Keratinocyte (primary cell): ENCODE measurements at regions not wholly inside any gene's neighbourhood (a gene's known extent, or its start where the extent isn't known, plus 50 kb on each side); places are given as distances from the start of the nearest gene placed in this dataset.

Experiments
- DNase-seq: peaks from one replicate; pipeline ENCODE4 v3.0.0-alpha.2; 2011; ENCODE audit warnings: low read depth, missing footprints, low spot score
- FAIRE-seq: peaks from 2 replicates; lab custom pipeline; 2011; peaks lifted over from hg19 to GRCh38; lab: Jason Lieb, UNC
- H2AFZ ChIP-seq: 2 replicates; pipeline ENCODE4 v1.6.0; 2012; ENCODE audit warnings: low read length, control low read depth, inconsistent platforms; ENCODE audit not compliant: control insufficient read depth
- H3K27ac ChIP-seq: 2 replicates; pipeline ENCODE4 v1.5.1; 2011; ENCODE audit warnings: low read length; ENCODE audit not compliant: control insufficient read depth, insufficient read depth
- H3K27me3 ChIP-seq: 3 replicates; pipeline ENCODE4 v1.6.0; 2011; ENCODE audit warnings: low read length; ENCODE audit not compliant: control insufficient read depth, insufficient read depth; ENCODE audit errors: extremely low read depth
- H3K36me3 ChIP-seq, 2 experiments: 2 replicates in 1 of 2; 3 replicates in 1 of 2; pipeline ENCODE4 v1.5.1; 2011; ENCODE audit warnings: low read length in 2 of 2, mild to moderate bottlenecking in 1 of 2; ENCODE audit not compliant: control insufficient read depth in 2 of 2, insufficient read depth in 2 of 2; ENCODE audit errors: extremely low read depth in 1 of 2
- H3K4me1 ChIP-seq: 3 replicates; pipeline ENCODE4 v1.5.1; 2011; ENCODE audit warnings: low read length; ENCODE audit not compliant: control insufficient read depth, insufficient read depth; ENCODE audit errors: extremely low read depth
- H3K4me2 ChIP-seq: 3 replicates; pipeline ENCODE4 v1.6.0; 2011; ENCODE audit warnings: low read depth, low read length; ENCODE audit not compliant: control insufficient read depth, insufficient read depth; ENCODE audit errors: extremely low read depth
- H3K4me3 ChIP-seq, 3 experiments: fragments of 200-600 bp in 1 of 3; sonication (generic) in 1 of 3; 2 replicates in 2 of 3; 3 replicates in 1 of 3; pipeline ENCODE4 v1.5.1; 2011 to 2016; ENCODE audit warnings: low read length in 3 of 3, mild to moderate bottlenecking in 3 of 3, control low read depth in 2 of 3, inconsistent platforms in 1 of 3, low read depth in 1 of 3, mixed read lengths in 1 of 3, mixed run types in 1 of 3, moderate library complexity in 1 of 3; ENCODE audit not compliant: control insufficient read depth in 2 of 3, insufficient read depth in 2 of 3; ENCODE audit errors: extremely low read depth in 1 of 3
- H3K79me2 ChIP-seq: 2 replicates; pipeline ENCODE4 v1.6.0; 2012; ENCODE audit warnings: low read length; ENCODE audit not compliant: control insufficient read depth, insufficient read depth
- H3K9ac ChIP-seq: 3 replicates; pipeline ENCODE4 v1.6.0; 2011; ENCODE audit warnings: low read length; ENCODE audit not compliant: control insufficient read depth, insufficient read depth; ENCODE audit errors: extremely low read depth
- H3K9me1 ChIP-seq: 3 replicates; pipeline ENCODE4 v1.6.0; 2011; ENCODE audit warnings: low read length; ENCODE audit not compliant: control insufficient read depth, insufficient read depth; ENCODE audit errors: extremely low read depth
- H3K9me3 ChIP-seq: 2 replicates; pipeline ENCODE4 v1.5.1; 2012; ENCODE audit warnings: low read depth, low read length; ENCODE audit not compliant: control insufficient read depth
- H4K20me1 ChIP-seq: 3 replicates; pipeline ENCODE4 v1.6.0; 2011; ENCODE audit warnings: low read length; ENCODE audit not compliant: control insufficient read depth, insufficient read depth; ENCODE audit errors: extremely low read depth
- CTCF ChIP-seq, 3 experiments: IDR thresholded peaks in 1 of 3; conservative IDR thresholded peaks in 1 of 3; optimal IDR thresholded peaks in 1 of 3; 2 replicates in 2 of 3; 3 replicates in 1 of 3; pipeline versions ENCODE3 to v1.5.1; 2011; ENCODE audit warnings: low read length in 3 of 3, mild to moderate bottlenecking in 3 of 3, moderate library complexity in 2 of 3, control low read depth in 1 of 3, inconsistent platforms in 1 of 3; ENCODE audit not compliant: insufficient read depth in 2 of 3; ENCODE audit errors: extremely low read depth in 1 of 3
- EZH2 ChIP-seq: IDR thresholded peaks from one replicate; pipeline ENCODE4 v1.6.1; 2012; ENCODE audit warnings: inconsistent platforms, mild to moderate bottlenecking, low read length, moderate library complexity
- dilution Hi-C: fragments of 300-500 bp; cut with MboI; formaldehyde crosslinking; loops from one replicate; pipeline ENCODE4 v1.7.0; 2020; ENCODE audit warnings: low sequenced_read_pairs; ENCODE audit not compliant: extremely low pct_ligation_motif_present

GRCh38 chrX:26789751-26790150 is 573.8 kb downstream of the MAGEB5 start:
- Histone ChIP-seq H2AFZ (no peak overlapping the region), H3K9ac (no peak overlapping the region), H3K79me2 (no peaks in the 10 kb centered on the region), H3K27ac (no peak overlapping the region), H3K27me3 (no peaks in the 10 kb centered on the region), H3K9me1 (no peaks in the 10 kb centered on the region), H4K20me1 (no peaks in the 10 kb centered on the region), H3K4me3 (no peak overlapping the region), H3K9me3 (no peaks in the 10 kb centered on the region), H3K4me2 (no peak overlapping the region), H3K4me1 (no peaks in the 10 kb centered on the region), H3K36me3 (no peaks in the 10 kb centered on the region)
- no peak for TF ChIP-seq CTCF (optimal IDR thresholded peaks at IDR 0.05 in 1 of 3, IDR thresholded peaks at IDR 0.05 in 1 of 3, conservative IDR thresholded peaks at IDR 0.05 in 1 of 3; ENCODE audit: extremely low read depth in 1 of 3, insufficient read depth in 2 of 3, low read length in 3 of 3)
- TF ChIP-seq EZH2, result no peak
- dilution Hi-C loops, result no loop called here
- FAIRE-seq (no peak), DNase-seq (no peak)

GRCh38 chrX:26788402-26788998 is 572.5 kb downstream of the MAGEB5 start:
- no peak overlapping the region for H3K4me2 ChIP-seq
- DNase-seq (no peak), FAIRE-seq (no peak)
- no peak overlapping the region for H3K4me3 ChIP-seq
- H3K9ac ChIP-seq, result no peak overlapping the region
- no peak overlapping the region for H2AFZ ChIP-seq
- H3K79me2 ChIP-seq, result no peaks in the 10 kb centered on the region
- H3K4me1 ChIP-seq, result no peaks in the 10 kb centered on the region
- no peaks in the 10 kb centered on the region for H4K20me1 ChIP-seq
- no peaks in the 10 kb centered on the region for H3K9me1 ChIP-seq
- no peak overlapping the region for H3K27ac ChIP-seq
- H3K36me3 ChIP-seq, result no peaks in the 10 kb centered on the region
- H3K9me3 ChIP-seq, result no peaks in the 10 kb centered on the region
- dilution Hi-C loops, result no loop called here
- H3K27me3 ChIP-seq, result no peaks in the 10 kb centered on the region
- TF ChIP-seq EZH2 (no peak), CTCF (optimal IDR thresholded peaks at IDR 0.05 in 1 of 3, IDR thresholded peaks at IDR 0.05 in 1 of 3, conservative IDR thresholded peaks at IDR 0.05 in 1 of 3; ENCODE audit: extremely low read depth in 1 of 3, insufficient read depth in 2 of 3, low read length in 3 of 3) (no peak)
